Right lobe of liver (tissue), 6 donors: ENCODE measurements at regions not wholly inside any gene's neighbourhood (a gene's known extent, or its start where the extent isn't known, plus 50 kb on each side); places are given as distances from the start of the nearest gene placed in this dataset.

Experiments used
- ATAC-seq, 4 donors: fragments of 200-7000 bp; cut with Tn5 transposase; one replicate each; pipeline ENCODE4 v1.9.1; 2020; ENCODE audit warnings: mild to moderate bottlenecking in 4 of 4, moderate library complexity in 4 of 4
- DNase-seq, 3 donors: peaks; one replicate each; pipeline ENCODE4 v3.0.0-alpha.2; 2020
- H3K27ac ChIP-seq, 3 donors: fragments of 200-600 bp; one replicate each; pipeline ENCODE4 v1.8.0; 2022
- H3K27me3 ChIP-seq, 2 donors: fragments of 200-600 bp; one replicate each; pipeline ENCODE4 v1.8.0; 2022
- H3K36me3 ChIP-seq, 4 donors: fragments of 200-600 bp; sonication (generic) in 1 of 4; one replicate each; pipeline versions ENCODE4 v1.5.1 to v1.8.0; 2017 to 2022; ENCODE audit warnings: control low read depth in 1 of 4
- H3K4me1 ChIP-seq, 4 donors: fragments of 200-600 bp; sonication (generic) in 1 of 4; one replicate each; pipeline versions ENCODE4 v1.5.1 to v1.8.0; 2017 to 2022; ENCODE audit warnings: control low read depth in 1 of 4
- H3K4me3 ChIP-seq, 3 donors: fragments of 200-600 bp; one replicate each; pipeline ENCODE4 v1.8.0; 2022
- H3K9me3 ChIP-seq, 4 donors: fragments of 200-600 bp; sonication (generic) in 1 of 4; one replicate each; pipeline versions ENCODE4 v1.5.1 to v1.8.0; 2017 to 2022; ENCODE audit warnings: control low read depth in 1 of 4
- POLR2A ChIP-seq: fragments of 450-650 bp; IDR thresholded peaks from one replicate; pipeline ENCODE4 v1.6.1; 2017; ENCODE audit warnings: antibody characterized with exemption, mild to moderate bottlenecking
- WGBS: methylation state at CpG from one replicate; pipeline ENCODE4 v1.1.6; 2018; ENCODE audit warnings: low coverage, low lambda C conversion rate; ENCODE audit not compliant: insufficient coverage; ENCODE audit errors: missing lambda C conversion rate; 5-methylcytosine and 5-hydroxymethylcytosine counted together
- intact Hi-C, 2 donors: fragments of 100-400 bp; cut with DNase I; formaldehyde crosslinking; loops; one replicate each; pipeline versions ENCODE4 v1.11.2 to v1.14.1; 2022
- TF ChIP-seq, protein P1 (sequence below), 4 donors: fragments of 200-600 bp in 3 of 4; fragments of 450-650 bp in 1 of 4; IDR thresholded peaks; one replicate each; pipeline versions ENCODE4 v1.5.1 to v1.8.0; 2016 to 2022; ENCODE audit warnings: antibody characterized with exemption in 4 of 4, mild to moderate bottlenecking in 2 of 4
- donor health status: DM: no; HTN: yes; CAD: no.
- donor health status: DM: no; HTN: no; CAD: no.
- donor health status: DM: no; HTN: no; CAD: no.
- donor health status: DM: no; HTN: yes; CAD: no.
- donor health status: DM: no; HTN: yes; CAD: no.

DNA sequence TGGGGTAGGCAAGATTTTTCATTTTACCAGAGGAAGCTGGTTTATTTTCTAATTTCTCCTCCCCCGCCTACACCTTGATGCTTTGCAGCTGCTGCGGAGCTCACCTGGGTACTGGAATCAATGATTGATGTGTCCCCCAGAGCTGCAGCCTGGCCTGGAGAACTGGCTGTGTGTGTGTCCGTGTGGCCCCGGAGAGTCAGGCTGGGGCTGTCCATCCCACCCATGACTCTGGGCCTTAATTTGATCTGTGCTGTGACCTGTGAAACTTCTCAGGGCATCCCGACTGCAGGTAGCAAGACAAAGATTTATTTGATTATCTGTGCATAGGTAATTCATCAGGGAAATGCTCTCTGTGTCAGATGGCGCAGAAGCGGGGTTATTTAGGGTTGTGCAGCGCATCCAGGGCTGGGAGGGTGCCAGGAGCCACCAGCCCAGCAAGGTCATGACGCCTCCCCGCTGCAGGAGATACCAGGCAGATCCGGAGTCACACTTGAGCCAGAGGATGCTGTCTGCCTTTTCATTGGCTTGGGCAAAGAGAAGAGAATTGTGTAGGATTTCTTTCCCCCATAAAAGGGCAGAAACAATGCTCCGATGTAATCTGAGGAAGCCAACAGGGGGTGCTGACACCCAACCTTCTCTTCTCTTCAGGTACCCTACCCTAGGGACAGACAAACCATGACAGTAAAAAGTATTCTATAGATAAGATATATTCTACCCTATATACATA, 346.6 kb downstream of the TSHZ3 start:
- H3K36me3 ChIP-seq, result no peaks in the 10 kb centered on the region
- no peaks in the 10 kb centered on the region for H3K9me3 ChIP-seq
- DNase-seq (no peak), ATAC-seq (no peak)
- no peaks in the 10 kb centered on the region for H3K27me3 ChIP-seq
- no peak overlapping the region for H3K27ac ChIP-seq
- TF ChIP-seq, protein P1, sequence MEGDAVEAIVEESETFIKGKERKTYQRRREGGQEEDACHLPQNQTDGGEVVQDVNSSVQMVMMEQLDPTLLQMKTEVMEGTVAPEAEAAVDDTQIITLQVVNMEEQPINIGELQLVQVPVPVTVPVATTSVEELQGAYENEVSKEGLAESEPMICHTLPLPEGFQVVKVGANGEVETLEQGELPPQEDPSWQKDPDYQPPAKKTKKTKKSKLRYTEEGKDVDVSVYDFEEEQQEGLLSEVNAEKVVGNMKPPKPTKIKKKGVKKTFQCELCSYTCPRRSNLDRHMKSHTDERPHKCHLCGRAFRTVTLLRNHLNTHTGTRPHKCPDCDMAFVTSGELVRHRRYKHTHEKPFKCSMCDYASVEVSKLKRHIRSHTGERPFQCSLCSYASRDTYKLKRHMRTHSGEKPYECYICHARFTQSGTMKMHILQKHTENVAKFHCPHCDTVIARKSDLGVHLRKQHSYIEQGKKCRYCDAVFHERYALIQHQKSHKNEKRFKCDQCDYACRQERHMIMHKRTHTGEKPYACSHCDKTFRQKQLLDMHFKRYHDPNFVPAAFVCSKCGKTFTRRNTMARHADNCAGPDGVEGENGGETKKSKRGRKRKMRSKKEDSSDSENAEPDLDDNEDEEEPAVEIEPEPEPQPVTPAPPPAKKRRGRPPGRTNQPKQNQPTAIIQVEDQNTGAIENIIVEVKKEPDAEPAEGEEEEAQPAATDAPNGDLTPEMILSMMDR (IDR thresholded peaks at IDR 0.05), result no peak
- TF ChIP-seq POLR2A, result no peak
- no peaks in the 10 kb centered on the region for H3K4me1 ChIP-seq
- H3K4me3 ChIP-seq, result no peak overlapping the region
- intact Hi-C loops, result no loop called here
- WGBS, result 31% methylated on average over 4 of the region's 12 CpGs

- no peak overlapping the region for H3K4me3 ChIP-seq
- H3K9me3 ChIP-seq, result no peaks in the 10 kb centered on the region
- H3K27me3 ChIP-seq, result no peaks in the 10 kb centered on the region
- no peak for DNase-seq
- no peak for TF ChIP-seq POLR2A
- intact Hi-C loops, result no loop called here
- H3K27ac ChIP-seq, result no peak overlapping the region
- no peaks in the 10 kb centered on the region for H3K4me1 ChIP-seq
- WGBS, result 63% methylated on average over 9 of the region's 11 CpGs
- ATAC-seq, result no peak
- no peaks in the 10 kb centered on the region for H3K36me3 ChIP-seq
Measured at GRCh38 chr19:31001991-31002390, 347.2 kb downstream of the TSHZ3 start.

GRCh38 chr19:31000913-31001312, 348.3 kb downstream of the TSHZ3 start:
- TF ChIP-seq, protein P1 (IDR thresholded peaks at IDR 0.05), result no peak
- no peak for TF ChIP-seq POLR2A
- 48% methylated on average over 2 of the region's 2 CpGs for WGBS
- no peak overlapping the region for H3K27ac ChIP-seq
- no peaks in the 10 kb centered on the region for H3K9me3 ChIP-seq
- intact Hi-C loops, result no loop called here
- ATAC-seq, result no peak
- no peaks in the 10 kb centered on the region for H3K4me1 ChIP-seq
- H3K27me3 ChIP-seq, result no peaks in the 10 kb centered on the region
- no peak for DNase-seq
- H3K4me3 ChIP-seq, result no peak overlapping the region
- H3K36me3 ChIP-seq, result no peaks in the 10 kb centered on the region

GRCh38 chr19:30999726-31000125, 349.5 kb downstream of the TSHZ3 start:
- no peak for ATAC-seq
- H3K27me3 ChIP-seq, result no peaks in the 10 kb centered on the region
- no peaks in the 10 kb centered on the region for H3K4me1 ChIP-seq
- H3K36me3 ChIP-seq, result no peaks in the 10 kb centered on the region
- H3K9me3 ChIP-seq, result no peaks in the 10 kb centered on the region
- no peak overlapping the region for H3K4me3 ChIP-seq
- 37% methylated on average over 2 of the region's 2 CpGs for WGBS
- TF ChIP-seq POLR2A, result no peak
- TF ChIP-seq, protein P1 (IDR thresholded peaks at IDR 0.05), result no peak
- intact Hi-C loops, result no loop called here
- H3K27ac ChIP-seq, result no peak overlapping the region
- DNase-seq, result no peak

GRCh38 chr19:30997222-30997621, 352.0 kb downstream of the TSHZ3 start:
- H3K27me3 ChIP-seq, result no peaks in the 10 kb centered on the region
- no peak overlapping the region for H3K4me3 ChIP-seq
- WGBS, result 22% methylated on average over 4 of the region's 4 CpGs
- H3K36me3 ChIP-seq, result no peaks in the 10 kb centered on the region
- no peaks in the 10 kb centered on the region for H3K4me1 ChIP-seq
- ATAC-seq (no peak), DNase-seq (no peak)
- no peak overlapping the region for H3K27ac ChIP-seq
- TF ChIP-seq, protein P1 (IDR thresholded peaks at IDR 0.05), result no peak
- no peak for TF ChIP-seq POLR2A
- no peaks in the 10 kb centered on the region for H3K9me3 ChIP-seq
- intact Hi-C loops, result no loop called here
